ENCODE measurements at regions not wholly inside any gene's neighbourhood (a gene's known extent, or its start where the extent isn't known, plus 50 kb on each side); places are given as distances from the start of the nearest gene placed in this dataset.

DNA sequence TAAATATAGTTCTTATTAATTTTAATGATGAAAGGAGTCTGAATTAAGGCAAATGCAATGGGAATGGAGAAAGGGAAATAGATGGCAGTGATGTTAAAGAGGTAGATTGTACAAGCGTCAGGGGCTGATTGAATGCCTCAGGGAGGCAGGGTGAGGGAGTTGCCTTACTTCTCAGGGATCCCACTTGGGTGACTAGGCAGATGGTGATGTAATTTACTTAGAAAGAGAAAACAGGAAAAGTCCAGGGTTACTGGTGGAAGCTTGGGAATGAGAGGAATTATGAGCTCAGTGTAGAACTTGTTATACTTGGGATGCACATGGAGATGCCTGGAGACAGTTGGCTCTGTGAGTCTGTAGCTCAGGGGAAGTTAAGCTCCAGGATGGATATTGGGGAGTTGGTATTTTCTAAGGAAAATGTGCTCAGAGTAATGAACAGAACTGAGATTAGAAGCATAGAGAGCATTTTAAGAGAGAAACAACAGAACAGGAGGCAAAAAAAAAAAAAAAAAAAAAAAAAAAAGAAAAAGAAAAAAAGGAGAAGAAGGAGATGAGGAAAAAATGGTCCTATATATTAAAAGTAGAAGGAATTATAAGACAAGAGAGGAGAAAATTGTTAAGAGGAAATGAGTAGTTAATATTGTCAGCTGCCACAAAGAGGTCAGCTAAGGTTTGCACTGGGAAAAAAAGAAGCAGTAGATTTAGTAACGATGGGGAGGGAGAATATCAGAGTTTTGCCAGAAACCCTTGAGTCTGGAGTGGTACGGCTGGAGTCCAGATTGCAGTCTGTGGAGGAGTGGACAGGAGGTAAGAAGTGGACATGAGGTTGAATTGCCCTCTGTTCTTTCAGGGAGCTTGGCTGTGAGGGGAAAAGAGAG lies 88.0 kb upstream of the ELL2 start:
- DNase-seq, result no peak
- Mint-ChIP-seq H3K9me3 (no peaks in the 10 kb centered on the region), H3K27me3 (no peaks in the 10 kb centered on the region), H3K27ac (no peak overlapping the region), H3K36me3 (no peaks in the 10 kb centered on the region), H3K4me3 (no peak overlapping the region), H3K4me1 (no peaks in the 10 kb centered on the region)
- CTCF ChIA-PET, result no interaction called here

DNA sequence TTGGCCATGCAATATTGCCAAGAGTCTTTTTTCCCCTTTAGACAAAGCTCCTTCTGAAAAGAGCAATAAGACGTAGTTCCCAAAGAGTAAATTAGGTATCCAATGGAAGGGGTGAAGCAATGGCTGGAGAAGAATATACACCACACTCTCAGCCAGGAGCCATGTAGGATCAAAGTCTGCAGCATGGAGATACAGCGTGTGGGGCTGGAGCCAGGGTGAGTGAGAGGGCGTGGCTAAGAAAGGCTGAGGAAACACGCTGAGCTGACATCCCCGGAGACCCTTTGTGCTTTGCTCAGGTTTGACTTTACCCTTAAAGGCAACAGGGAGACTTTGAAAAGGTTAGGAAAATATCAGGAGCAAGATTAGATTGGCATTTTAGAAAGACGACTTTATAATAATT lies 87.1 kb upstream of the ELL2 start:
- H3K4me1 Mint-ChIP-seq, result no peaks in the 10 kb centered on the region
- H3K36me3 Mint-ChIP-seq, result no peaks in the 10 kb centered on the region
- no peak overlapping the region for H3K27ac Mint-ChIP-seq
- no peak for DNase-seq
- H3K4me3 Mint-ChIP-seq, result no peak overlapping the region
- CTCF ChIA-PET, result no interaction called here
- H3K9me3 Mint-ChIP-seq, result no peaks in the 10 kb centered on the region
- H3K27me3 Mint-ChIP-seq, result no peaks in the 10 kb centered on the region

DNA sequence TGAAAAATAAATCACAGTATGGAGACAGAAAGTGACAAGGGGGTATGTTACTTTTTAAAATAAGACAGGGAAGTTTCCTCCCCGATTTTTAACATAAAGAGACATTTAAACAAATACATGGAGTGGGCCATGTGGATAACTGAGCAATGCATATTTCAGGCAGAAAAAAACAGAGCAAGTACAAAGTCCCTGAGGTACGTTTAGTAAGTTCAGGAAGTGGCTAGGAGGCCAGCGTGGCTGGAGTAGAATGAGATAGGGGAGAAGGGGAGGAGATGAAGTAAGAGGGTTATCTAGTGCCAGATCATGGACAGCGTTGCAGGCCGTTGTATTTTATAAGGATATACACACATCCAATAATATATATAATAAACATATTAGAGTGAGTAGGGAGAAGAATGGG lies 84.2 kb upstream of the ELL2 start:
- CTCF ChIA-PET, result no interaction called here
- DNase-seq, result no peak
- Mint-ChIP-seq H3K9me3 (no peaks in the 10 kb centered on the region), H3K36me3 (no peaks in the 10 kb centered on the region), H3K4me3 (no peak overlapping the region), H3K27ac (no peak overlapping the region), H3K27me3 (no peaks in the 10 kb centered on the region), H3K4me1 (no peaks in the 10 kb centered on the region)

DNA sequence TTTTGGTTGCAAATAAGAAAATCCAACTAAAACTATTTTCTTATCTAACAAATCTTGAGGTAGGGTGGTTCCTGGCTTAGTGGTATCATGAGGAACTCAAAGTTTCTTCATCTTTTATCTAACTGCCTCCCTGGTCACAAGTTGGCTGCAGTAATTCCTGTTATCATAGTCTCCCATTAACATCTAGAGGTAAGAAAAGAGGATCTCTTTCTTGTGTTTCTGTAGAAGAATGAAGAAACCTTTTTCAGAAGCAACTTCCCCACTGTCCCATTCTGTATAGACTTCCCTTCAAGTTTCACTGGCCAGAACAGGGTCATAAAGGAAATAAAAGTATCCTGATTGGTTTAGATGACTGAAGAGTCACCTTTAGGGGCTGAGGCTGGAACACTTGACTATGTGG lies 81.8 kb upstream of the ELL2 start:
- peaks cover under 1% of the 10 kb centered on the region for H3K9me3 Mint-ChIP-seq
- CTCF ChIA-PET, result no interaction called here

DNA sequence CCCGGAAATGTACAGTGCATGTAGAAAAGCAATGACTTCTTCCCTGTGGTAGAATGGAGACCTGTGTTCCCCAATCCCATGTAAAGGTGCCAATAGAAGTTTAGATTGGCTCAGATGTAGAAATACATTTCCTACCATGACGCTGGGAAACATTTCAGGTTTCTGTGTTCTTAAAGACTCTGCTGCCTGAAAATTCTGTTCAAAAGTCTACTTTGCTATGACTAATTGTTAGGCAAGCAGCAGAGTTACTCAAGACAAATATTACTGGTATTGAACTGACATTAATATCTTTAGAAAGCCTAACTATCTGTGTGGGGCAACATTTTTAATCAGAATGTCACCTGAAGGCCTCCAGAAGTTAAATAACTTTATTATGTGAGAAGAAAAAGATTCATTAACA lies 75.5 kb upstream of the ELL2 start:
- no peak overlapping the region for H3K27ac Mint-ChIP-seq
- H3K4me3 Mint-ChIP-seq, result no peak overlapping the region
- CTCF ChIA-PET, result no interaction called here
- peaks cover 1% of the 10 kb centered on the region for H3K9me3 Mint-ChIP-seq
- H3K36me3 Mint-ChIP-seq, result no peaks in the 10 kb centered on the region
- no peaks in the 10 kb centered on the region for H3K27me3 Mint-ChIP-seq
- no peak for DNase-seq
- H3K4me1 Mint-ChIP-seq, result no peaks in the 10 kb centered on the region

More for the DNA sequence above, 81.8 kb upstream of the ELL2 start:
- H3K4me1 Mint-ChIP-seq, result no peaks in the 10 kb centered on the region
- H3K27ac Mint-ChIP-seq, result no peak overlapping the region
- no peak overlapping the region for H3K4me3 Mint-ChIP-seq
- no peaks in the 10 kb centered on the region for H3K27me3 Mint-ChIP-seq
- no peaks in the 10 kb centered on the region for H3K36me3 Mint-ChIP-seq
- no peak for DNase-seq

DNA sequence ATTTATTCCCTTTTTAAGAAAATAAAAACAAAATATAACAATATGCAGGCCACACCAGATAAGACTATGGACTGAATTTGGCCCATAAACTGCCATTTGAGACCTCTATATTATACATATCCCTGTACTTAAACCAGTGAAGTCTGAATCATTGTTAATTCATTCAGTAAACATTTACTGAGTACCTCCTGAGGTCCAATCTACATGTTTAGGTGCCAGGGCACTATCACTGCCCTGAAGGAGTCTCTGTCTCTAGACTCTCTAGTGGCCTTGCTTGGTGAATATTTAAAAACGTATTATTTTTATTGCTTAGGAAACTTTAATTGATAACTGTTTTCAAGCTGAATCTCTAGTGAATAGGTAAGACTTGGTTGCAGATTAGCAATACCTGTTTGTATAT lies 74.7 kb upstream of the ELL2 start:
- Mint-ChIP-seq H3K27me3 (no peaks in the 10 kb centered on the region), H3K4me3 (no peak overlapping the region), H3K27ac (no peak overlapping the region), H3K36me3 (no peaks in the 10 kb centered on the region), H3K4me1 (no peaks in the 10 kb centered on the region), H3K9me3 (peaks cover 1% of the 10 kb centered on the region)
- CTCF ChIA-PET, result no interaction called here
- no peak for DNase-seq

DNA sequence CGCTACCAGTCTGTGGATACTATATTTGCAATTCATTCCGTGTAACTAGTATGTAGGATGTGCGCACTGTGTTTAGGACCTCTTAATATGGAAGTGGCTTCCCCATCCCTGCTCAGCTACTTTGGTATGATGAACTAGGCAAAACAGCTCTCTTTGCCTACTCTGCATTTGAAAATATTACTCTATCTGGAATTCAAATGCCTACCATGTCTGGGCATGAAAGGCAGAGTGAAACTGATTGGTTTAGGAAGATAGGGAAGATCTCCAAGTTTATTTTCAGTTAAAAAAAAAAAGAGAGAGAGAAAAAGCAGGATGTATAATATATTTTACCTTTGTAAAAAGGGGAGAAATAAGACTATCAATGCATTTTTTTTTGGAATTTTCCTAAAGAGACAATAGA lies 74.1 kb upstream of the ELL2 start:
- H3K4me3 Mint-ChIP-seq, result no peak overlapping the region
- no peak for DNase-seq
- H3K9me3 Mint-ChIP-seq, result peaks cover 1% of the 10 kb centered on the region
- CTCF ChIA-PET, result no interaction called here
- no peaks in the 10 kb centered on the region for H3K36me3 Mint-ChIP-seq
- H3K4me1 Mint-ChIP-seq, result no peaks in the 10 kb centered on the region
- H3K27me3 Mint-ChIP-seq, result no peaks in the 10 kb centered on the region
- no peak overlapping the region for H3K27ac Mint-ChIP-seq

DNA sequence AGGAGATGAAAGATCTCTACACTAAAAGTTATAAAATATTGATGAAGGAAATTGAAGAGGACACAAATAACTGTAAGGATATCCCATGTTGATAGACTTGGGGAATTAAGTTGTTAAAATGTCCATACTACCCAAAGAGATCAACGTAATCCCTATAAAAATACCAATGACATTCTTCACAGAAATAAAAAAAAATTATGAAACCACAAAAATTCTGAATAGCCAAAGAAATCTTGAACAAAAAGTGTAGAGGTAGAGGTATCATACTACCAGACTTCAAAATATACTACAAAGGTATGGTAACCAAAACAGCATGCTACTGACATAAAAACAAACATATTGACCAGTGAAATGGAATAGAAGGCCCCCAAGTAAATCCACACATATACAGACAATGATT lies 71.5 kb upstream of the ELL2 start:
- H3K4me3 Mint-ChIP-seq, result no peak overlapping the region

DNA sequence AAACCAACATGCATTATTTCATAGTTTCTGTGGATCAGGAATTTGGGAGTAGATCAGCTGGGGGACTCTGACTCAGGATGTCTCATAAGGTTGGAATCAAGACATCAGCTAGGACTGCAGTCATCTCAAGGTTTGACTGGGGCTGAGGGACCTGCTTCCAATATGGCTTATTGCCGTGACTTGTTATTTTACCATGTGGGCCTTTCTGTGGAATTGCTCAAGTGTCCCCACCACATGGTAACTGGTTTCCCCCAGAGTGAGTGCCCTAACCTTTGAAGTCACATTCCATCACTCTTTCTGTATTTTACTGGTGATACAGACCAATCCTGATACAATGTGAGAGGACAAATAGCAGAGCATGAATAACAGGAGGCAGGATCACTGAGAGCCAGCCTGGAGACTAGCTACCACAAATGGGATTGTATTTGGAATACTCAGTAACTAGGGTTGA lies 70.2 kb upstream of the ELL2 start:
- Mint-ChIP-seq H3K27me3 (no peaks in the 10 kb centered on the region), H3K9me3 (no peaks in the 10 kb centered on the region), H3K36me3 (no peaks in the 10 kb centered on the region), H3K4me3 (no peak overlapping the region), H3K27ac (no peak overlapping the region), H3K4me1 (no peaks in the 10 kb centered on the region)
- DNase-seq, result no peak
- CTCF ChIA-PET, result no interaction called here

More for the DNA sequence above, 71.5 kb upstream of the ELL2 start:
- no peak for DNase-seq
- no peaks in the 10 kb centered on the region for H3K4me1 Mint-ChIP-seq
- CTCF ChIA-PET, result no interaction called here
- H3K9me3 Mint-ChIP-seq, result no peaks in the 10 kb centered on the region
- no peaks in the 10 kb centered on the region for H3K36me3 Mint-ChIP-seq
- H3K27ac Mint-ChIP-seq, result no peak overlapping the region
- H3K27me3 Mint-ChIP-seq, result no peaks in the 10 kb centered on the region

DNA sequence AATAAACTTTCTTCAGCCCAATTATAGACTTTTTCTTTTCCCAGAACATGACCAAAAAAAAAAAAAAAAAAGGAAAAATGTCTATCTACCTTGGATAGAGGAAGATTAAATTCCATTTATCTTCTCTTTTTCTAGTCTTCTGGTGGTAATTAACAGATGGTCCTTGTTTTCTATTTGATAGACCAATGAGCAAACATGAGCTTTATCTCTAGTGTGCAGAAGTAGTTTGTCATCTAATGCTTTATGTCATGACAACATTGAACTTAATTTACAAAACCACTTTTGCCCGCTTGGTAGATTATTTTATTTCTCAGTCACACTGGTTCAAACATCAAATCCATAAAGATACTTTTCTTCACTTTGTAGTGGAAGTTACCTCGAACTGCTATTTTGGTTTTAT lies 69.5 kb upstream of the ELL2 start:
- CTCF ChIA-PET, result no interaction called here
- no peaks in the 10 kb centered on the region for H3K4me1 Mint-ChIP-seq
- H3K4me3 Mint-ChIP-seq, result no peak overlapping the region
- H3K27ac Mint-ChIP-seq, result no peak overlapping the region
- no peak for DNase-seq
- no peaks in the 10 kb centered on the region for H3K9me3 Mint-ChIP-seq
- H3K27me3 Mint-ChIP-seq, result no peaks in the 10 kb centered on the region
- no peaks in the 10 kb centered on the region for H3K36me3 Mint-ChIP-seq

DNA sequence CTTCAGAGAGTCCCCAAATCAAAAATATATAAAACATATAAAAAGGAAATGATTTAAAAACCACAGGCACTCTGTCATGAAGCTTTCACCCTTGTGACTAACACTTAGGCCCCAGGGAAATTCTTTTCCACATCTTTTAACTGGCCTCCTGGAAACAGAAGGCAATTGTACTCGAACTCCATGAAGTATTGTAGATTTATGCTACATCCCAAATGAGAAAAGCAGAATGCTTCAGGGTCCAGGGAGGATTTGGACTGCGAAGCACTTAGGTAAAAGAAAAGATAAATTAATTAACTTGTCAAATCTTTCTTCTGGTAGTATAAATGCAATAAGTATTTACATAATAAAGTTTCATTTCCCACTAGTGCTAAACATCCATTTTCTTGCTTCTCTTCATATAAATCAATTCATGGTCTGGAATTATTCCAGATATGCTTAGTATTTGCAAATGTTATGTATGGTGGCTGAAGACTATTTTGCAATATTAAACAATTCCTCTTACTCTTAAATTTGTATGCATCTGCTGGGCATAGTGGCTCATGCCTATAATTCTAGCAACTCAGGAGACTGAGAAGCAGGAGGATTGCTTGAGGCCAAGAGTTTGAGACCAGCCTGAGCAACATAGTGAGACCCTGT lies 64.9 kb upstream of the ELL2 start:
- Mint-ChIP-seq H3K4me1 (no peaks in the 10 kb centered on the region), H3K9me3 (no peaks in the 10 kb centered on the region), H3K4me3 (no peak overlapping the region), H3K27ac (no peak overlapping the region), H3K36me3 (no peaks in the 10 kb centered on the region), H3K27me3 (no peaks in the 10 kb centered on the region)
- no peak for DNase-seq
- CTCF ChIA-PET, result interaction anchor here (0.5 kb wide), 1 partner anchor 59 kb away, joined by 3 read pairs; no protein-coding TSS in a partner anchor

DNA sequence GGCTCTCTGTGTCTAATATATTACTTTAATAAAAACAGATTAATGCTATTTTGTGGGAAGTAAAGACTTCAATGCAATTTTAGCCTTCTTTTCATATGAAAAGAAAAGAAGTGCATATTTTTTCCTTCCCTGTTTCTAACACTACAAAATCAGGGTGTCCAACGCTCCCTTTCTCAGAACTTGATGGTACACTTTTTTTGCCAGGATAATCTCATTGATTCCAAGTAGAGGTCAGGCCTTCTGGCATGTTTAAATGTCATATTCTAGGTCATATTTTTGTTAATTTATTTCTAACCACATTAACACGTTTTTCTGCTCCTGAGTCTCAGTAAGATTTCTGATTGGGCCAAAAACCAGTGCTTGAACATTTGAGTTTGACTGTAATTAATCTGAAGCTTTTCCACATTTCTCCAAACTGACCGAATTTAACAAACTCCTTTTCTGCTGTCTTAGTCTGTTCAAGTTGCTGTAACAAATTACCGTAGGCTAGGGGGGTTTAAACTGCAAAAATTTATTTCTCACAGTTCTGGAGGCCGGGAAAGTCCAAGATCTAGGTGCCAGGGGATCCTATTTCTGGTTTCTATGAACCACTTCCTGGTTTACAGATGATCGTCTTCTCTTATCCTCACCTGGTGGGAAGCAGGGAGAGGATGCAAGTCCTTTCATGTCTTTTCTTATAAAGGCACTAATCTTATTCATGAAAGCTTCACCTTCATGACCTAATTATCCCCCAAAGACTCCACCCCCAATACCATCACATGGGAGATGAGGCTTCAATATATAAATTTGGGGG lies 63.2 kb upstream of the ELL2 start:
- CTCF ChIA-PET, result no interaction called here

DNA sequence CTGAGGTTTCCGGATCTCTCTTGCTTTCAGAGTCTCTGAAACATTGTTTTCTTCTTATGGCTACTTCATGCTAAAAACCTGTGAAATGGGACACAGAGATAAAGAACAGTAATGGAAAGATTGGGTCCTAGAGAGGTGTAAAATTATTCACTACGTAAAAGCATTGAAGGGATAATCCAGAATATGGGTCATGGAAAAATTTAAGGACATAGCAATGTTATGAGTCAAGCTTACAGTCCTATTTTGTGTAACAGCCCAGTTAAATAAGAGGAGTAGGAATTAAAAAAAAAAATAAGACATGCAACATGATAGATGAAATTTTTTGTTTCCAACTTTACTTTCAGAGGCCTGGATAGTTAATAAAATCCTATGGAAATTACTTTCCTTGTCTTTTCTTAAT lies 61.9 kb upstream of the ELL2 start:
- no peaks in the 10 kb centered on the region for H3K27me3 Mint-ChIP-seq
- H3K4me1 Mint-ChIP-seq, result no peaks in the 10 kb centered on the region
- no peaks in the 10 kb centered on the region for H3K9me3 Mint-ChIP-seq
- DNase-seq, result no peak
- H3K4me3 Mint-ChIP-seq, result no peak overlapping the region
- no peak overlapping the region for H3K27ac Mint-ChIP-seq
- no peaks in the 10 kb centered on the region for H3K36me3 Mint-ChIP-seq
- CTCF ChIA-PET, result no interaction called here

More for the DNA sequence above, 63.2 kb upstream of the ELL2 start:
- Mint-ChIP-seq H3K4me1 (no peaks in the 10 kb centered on the region), H3K36me3 (no peaks in the 10 kb centered on the region), H3K27me3 (no peaks in the 10 kb centered on the region), H3K4me3 (no peak overlapping the region), H3K27ac (no peak overlapping the region), H3K9me3 (no peaks in the 10 kb centered on the region)
- DNase-seq, result no peak

DNA sequence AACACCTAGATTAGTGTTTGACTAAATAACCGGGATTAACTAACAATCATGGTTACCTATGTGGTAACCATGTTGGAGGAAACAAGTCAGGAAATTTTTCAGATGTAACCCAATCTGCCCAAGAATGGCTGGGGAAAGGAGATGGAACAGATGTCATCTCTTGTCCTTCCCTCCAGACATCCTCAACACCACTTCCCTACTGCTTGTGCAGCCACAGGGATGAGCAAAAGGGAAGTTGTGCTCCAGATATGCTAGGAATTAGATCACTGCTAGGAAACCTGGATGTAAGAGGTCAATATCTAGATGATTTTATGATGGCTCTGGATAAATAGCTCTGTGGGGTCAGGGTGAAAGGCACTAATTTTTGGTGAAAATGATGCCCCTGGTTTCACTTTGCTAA lies 61.3 kb upstream of the ELL2 start:
- no peak for DNase-seq
- Mint-ChIP-seq H3K27ac (no peak overlapping the region), H3K36me3 (no peaks in the 10 kb centered on the region), H3K9me3 (no peaks in the 10 kb centered on the region), H3K4me1 (no peaks in the 10 kb centered on the region), H3K4me3 (no peak overlapping the region), H3K27me3 (no peaks in the 10 kb centered on the region)
- CTCF ChIA-PET, result no interaction called here

DNA sequence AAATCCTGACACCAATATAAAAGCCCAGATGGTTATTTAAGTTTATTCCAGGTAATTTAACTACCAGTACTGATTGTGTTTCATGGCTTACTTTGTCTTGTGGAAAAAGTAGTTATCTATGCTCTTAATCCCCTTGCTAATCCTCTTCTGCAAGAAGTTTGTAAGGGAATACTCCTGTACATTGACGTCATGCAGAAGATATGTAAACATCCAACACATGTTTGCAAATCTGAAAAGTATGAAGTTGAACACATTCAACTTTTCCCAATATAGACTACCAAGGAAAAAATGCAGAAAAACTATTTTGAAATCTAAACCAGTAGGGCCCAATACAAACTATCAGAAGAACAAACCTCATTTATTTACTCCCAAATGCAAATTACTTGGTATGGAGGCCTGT lies 56.3 kb upstream of the ELL2 start:
- no peak overlapping the region for H3K4me3 Mint-ChIP-seq
- H3K9me3 Mint-ChIP-seq, result peaks cover 3% of the 10 kb centered on the region
- H3K36me3 Mint-ChIP-seq, result no peaks in the 10 kb centered on the region
- CTCF ChIA-PET, result no interaction called here
- DNase-seq, result no peak
- H3K4me1 Mint-ChIP-seq, result no peaks in the 10 kb centered on the region
- H3K27ac Mint-ChIP-seq, result no peak overlapping the region
- no peaks in the 10 kb centered on the region for H3K27me3 Mint-ChIP-seq
